H1 (cell line): ENCODE measurements at regions not wholly inside any gene's neighbourhood (a gene's known extent, or its start where the extent isn't known, plus 50 kb on each side); places are given as distances from the start of the nearest gene placed in this dataset.

ENCODE experiments used
- CTCF ChIA-PET: fragments of 300-600 bp; sonication (Branson Sonifier 250); formaldehyde crosslinking; loops from one replicate; lab custom pipeline; 2021; ENCODE audit not compliant: partially characterized antibody; lab: Charles Lee
- POLR2A ChIA-PET: fragments of 300-600 bp; sonication (Branson Sonifier 250); formaldehyde crosslinking; loops from one replicate; lab custom pipeline; 2021; ENCODE audit warnings: inconsistent platforms; ENCODE audit not compliant: partially characterized antibody; lab: Charles Lee
- DNase-seq, 2 experiments: peaks; one replicate each; pipeline versions ENCODE4 v3.0.0 to v3.0.0-alpha.2; 2010 to 2022; ENCODE audit warnings: low spot score in 2 of 2, low read depth in 1 of 2, mixed read lengths in 1 of 2
- FAIRE-seq: peaks from 2 replicates; lab custom pipeline; 2011; peaks lifted over from hg19 to GRCh38; lab: Jason Lieb, UNC
- H2AFZ ChIP-seq: 2 replicates; pipeline ENCODE4 v1.8.1; 2012; ENCODE audit warnings: low read length, inconsistent platforms
- H2AK5ac ChIP-seq: 2 replicates; pipeline ENCODE4 v1.6.1; 2013; ENCODE audit warnings: low read depth, low read length
- H2BK120ac ChIP-seq: replicated peaks from 2 replicates; pipeline ENCODE3; 2013; ENCODE audit warnings: low read depth, low read length, inconsistent platforms
- H2BK12ac ChIP-seq: 2 replicates; pipeline ENCODE4 v1.6.1; 2013; ENCODE audit warnings: low read depth, low read length
- H2BK15ac ChIP-seq: 2 replicates; pipeline ENCODE4 v1.6.1; 2013; ENCODE audit warnings: low read length
- H2BK20ac ChIP-seq: 2 replicates; pipeline ENCODE4 v1.6.1; 2013; ENCODE audit warnings: low read length
- H2BK5ac ChIP-seq: 2 replicates; pipeline ENCODE4 v1.6.1; 2013; ENCODE audit warnings: low read depth, low read length
- H3K14ac ChIP-seq: 2 replicates; pipeline ENCODE4 v1.6.1; 2013; ENCODE audit warnings: inconsistent platforms; ENCODE audit not compliant: insufficient read length
- H3K18ac ChIP-seq: 2 replicates; pipeline ENCODE4 v1.6.1; 2013; ENCODE audit warnings: low read length; ENCODE audit errors: extremely low read depth
- H3K23ac ChIP-seq: 2 replicates; pipeline ENCODE4 v1.6.1; 2013; ENCODE audit warnings: inconsistent platforms; ENCODE audit not compliant: insufficient read length
- H3K23me2 ChIP-seq: 2 replicates; pipeline ENCODE4 v1.6.1; 2013; ENCODE audit warnings: low read depth, low read length
- H3K27ac ChIP-seq: 2 replicates; pipeline ENCODE4 v1.6.1; 2011; ENCODE audit warnings: low read depth, low read length, inconsistent platforms
- H3K27me3 ChIP-seq, 4 experiments: replicated peaks in 1 of 4; 1 replicate in 1 of 4; 2 replicates in 3 of 4; pipeline versions ENCODE4 v1.6.1 to v1.8.1; 2011 to 2013; ENCODE audit warnings: low read length in 3 of 4, mild to moderate bottlenecking in 3 of 4, inconsistent platforms in 2 of 4, mixed read lengths in 2 of 4, moderate library complexity in 1 of 4; ENCODE audit not compliant: control insufficient read depth in 3 of 4, insufficient read depth in 3 of 4; ENCODE audit errors: extremely low read depth in 1 of 4
- H3K36me3 ChIP-seq, 4 experiments: 2 replicates each; pipeline versions ENCODE4 v1.6.1 to v1.8.1; 2011 to 2013; ENCODE audit warnings: mild to moderate bottlenecking in 4 of 4, low read length in 3 of 4, moderate library complexity in 2 of 4, control low read depth in 1 of 4, inconsistent platforms in 1 of 4; ENCODE audit not compliant: insufficient read depth in 4 of 4, control insufficient read depth in 2 of 4
- H3K4ac ChIP-seq: replicated peaks from 2 replicates; pipeline ENCODE3; 2013; ENCODE audit warnings: low read length, low read depth, mixed read lengths, inconsistent platforms; ENCODE audit not compliant: insufficient read length
- H3K4me1 ChIP-seq, 4 experiments: replicated peaks in 1 of 4; 1 replicate in 1 of 4; 2 replicates in 3 of 4; pipeline versions ENCODE4 v1.6.1 to v1.8.1; 2011 to 2013; ENCODE audit warnings: low read length in 3 of 4, inconsistent platforms in 2 of 4, mixed read lengths in 1 of 4; ENCODE audit not compliant: insufficient read depth in 4 of 4, control insufficient read depth in 3 of 4
- H3K4me2 ChIP-seq, 2 experiments: 2 replicates each; pipeline versions ENCODE4 v1.6.1 to v1.8.1; 2011 to 2013; ENCODE audit warnings: low read depth in 2 of 2, low read length in 2 of 2, control low read depth in 1 of 2, inconsistent platforms in 1 of 2, mild to moderate bottlenecking in 1 of 2; ENCODE audit not compliant: insufficient read depth in 1 of 2
- H3K4me3 ChIP-seq, 4 experiments: fragments of 200-600, 300-600 bp in 1 of 4; sonication (generic), shearing (Covaris generic), sonication (Bioruptor Twin) in 1 of 4; 2 replicates each; pipeline versions ENCODE4 v1.5.1 to v1.8.1; 2011 to 2016; ENCODE audit warnings: low read length in 4 of 4, low read depth in 3 of 4, control low read depth in 2 of 4, inconsistent platforms in 2 of 4, mild to moderate bottlenecking in 2 of 4, mixed read lengths in 1 of 4, moderate library complexity in 1 of 4; ENCODE audit not compliant: insufficient read depth in 2 of 4; ENCODE audit errors: extremely low read depth in 1 of 4
- H3K56ac ChIP-seq: replicated peaks from 2 replicates; pipeline ENCODE3; 2013; ENCODE audit warnings: low read depth, mild to moderate bottlenecking, mixed read lengths, low read length, inconsistent platforms; ENCODE audit not compliant: insufficient read length
- H3K79me1 ChIP-seq: 2 replicates; pipeline ENCODE4 v1.6.1; 2013; ENCODE audit warnings: low read depth, low read length, control low read depth
- H3K79me2 ChIP-seq, 2 experiments: 2 replicates each; pipeline versions ENCODE4 v1.6.1 to v1.8.1; 2012 to 2013; ENCODE audit warnings: low read length in 2 of 2, mild to moderate bottlenecking in 2 of 2, inconsistent platforms in 1 of 2; ENCODE audit not compliant: insufficient read depth in 2 of 2, control insufficient read depth in 1 of 2
- H3K9ac ChIP-seq, 4 experiments: replicated peaks in 1 of 4; 1 replicate in 1 of 4; 2 replicates in 3 of 4; pipeline versions ENCODE4 v1.6.1 to v1.8.1; 2011 to 2013; ENCODE audit warnings: low read depth in 3 of 4, low read length in 3 of 4, control low read depth in 2 of 4, mild to moderate bottlenecking in 2 of 4, moderate library complexity in 2 of 4, inconsistent platforms in 1 of 4; ENCODE audit errors: extremely low read depth in 1 of 4
- H3K9me3 ChIP-seq, 2 experiments: 2 replicates each; pipeline versions ENCODE4 v1.6.1 to v1.8.1; 2012 to 2013; ENCODE audit warnings: mild to moderate bottlenecking in 2 of 2, moderate library complexity in 2 of 2, control low read depth in 1 of 2, inconsistent platforms in 1 of 2, low read depth in 1 of 2, low read length in 1 of 2, mixed read lengths in 1 of 2; ENCODE audit not compliant: insufficient read depth in 2 of 2
- H4K20me1 ChIP-seq, 2 experiments: replicated peaks in 1 of 2; 2 replicates each; pipeline versions ENCODE3 to v1.8.1; 2011 to 2013; ENCODE audit warnings: inconsistent platforms in 2 of 2, low read length in 2 of 2, mild to moderate bottlenecking in 1 of 2; ENCODE audit not compliant: insufficient read depth in 2 of 2, control insufficient read depth in 1 of 2
- H4K5ac ChIP-seq: 2 replicates; pipeline ENCODE4 v1.6.1; 2013; ENCODE audit warnings: low read length, low read depth, mixed read lengths, inconsistent platforms; ENCODE audit not compliant: insufficient read length
- H4K8ac ChIP-seq: 2 replicates; pipeline ENCODE4 v1.8.0; 2013; ENCODE audit warnings: mild to moderate bottlenecking, moderate library complexity, low read length, inconsistent platforms; ENCODE audit not compliant: insufficient read depth; ENCODE audit errors: extremely low read depth
- H4K91ac ChIP-seq: replicated peaks from 2 replicates; pipeline ENCODE3; 2013; ENCODE audit warnings: low read length, mixed read lengths, inconsistent platforms; ENCODE audit not compliant: insufficient read length
- GABPA ChIP-seq: IDR thresholded peaks from 2 replicates; pipeline ENCODE4 v1.6.1; 2011; ENCODE audit warnings: mild to moderate bottlenecking, low read length, moderate library complexity, borderline replicate concordance; ENCODE audit not compliant: insufficient read depth
- HDAC2 ChIP-seq, 2 experiments: fragments of 300-600 bp in 1 of 2; sonication (generic) in 1 of 2; IDR thresholded peaks; 2 replicates each; pipeline ENCODE4 v1.6.1; 2011 to 2012; ENCODE audit warnings: low read depth in 2 of 2, low read length in 2 of 2, mild to moderate bottlenecking in 2 of 2, moderate library complexity in 2 of 2, borderline replicate concordance in 1 of 2, inconsistent platforms in 1 of 2
- HDAC6 ChIP-seq: IDR thresholded peaks from one replicate; pipeline ENCODE4 v1.7.1; 2012; ENCODE audit warnings: low read depth, mild to moderate bottlenecking, inconsistent platforms, low read length, moderate library complexity
- NANOG ChIP-seq: IDR thresholded peaks from 2 replicates; pipeline ENCODE4 v1.6.1; 2011; ENCODE audit warnings: low read length, low read depth, mild to moderate bottlenecking, inconsistent platforms; ENCODE audit not compliant: insufficient read depth, poor library complexity, severe bottlenecking
- NRF1 ChIP-seq: IDR thresholded peaks from 2 replicates; pipeline ENCODE4 v1.6.1; 2011; ENCODE audit warnings: mild to moderate bottlenecking, low read depth, low read length, improper control_type of control experiment
- TCF12 ChIP-seq: IDR thresholded peaks from 2 replicates; pipeline ENCODE4 v1.6.1; 2011; ENCODE audit warnings: low read depth, mild to moderate bottlenecking, low read length

- no peak overlapping the region for H2AK5ac ChIP-seq
- POLR2A ChIA-PET: no interaction called here
- H3K4me3 ChIP-seq: no peak overlapping the region
- H2BK15ac ChIP-seq: no peak overlapping the region
- no peak overlapping the region for H3K27ac ChIP-seq
- no peak overlapping the region for H3K14ac ChIP-seq
- DNase-seq: no peak
- H3K36me3 ChIP-seq: no peaks in the 10 kb centered on the region
- H2BK20ac ChIP-seq: no peak overlapping the region
- no peaks in the 10 kb centered on the region for H3K9me3 ChIP-seq
- H3K9ac ChIP-seq: no peak overlapping the region
- no peaks in the 10 kb centered on the region for H3K23me2 ChIP-seq
- no peak overlapping the region for H3K4ac ChIP-seq
- no peak overlapping the region for H3K18ac ChIP-seq
- no peak overlapping the region for H2AFZ ChIP-seq
- no peaks in the 10 kb centered on the region for H4K20me1 ChIP-seq
- no peaks in the 10 kb centered on the region for H3K4me1 ChIP-seq
- no peaks in the 10 kb centered on the region for H3K27me3 ChIP-seq
- H2BK120ac ChIP-seq: no peak overlapping the region
- H4K91ac ChIP-seq: no peak overlapping the region
- no peak overlapping the region for H4K5ac ChIP-seq
- no peak overlapping the region for H3K23ac ChIP-seq
- H3K79me1 ChIP-seq: no peaks in the 10 kb centered on the region
- CTCF ChIA-PET: no interaction called here
- no peak overlapping the region for H3K4me2 ChIP-seq
- H3K56ac ChIP-seq: no peak overlapping the region
- no peak overlapping the region for H4K8ac ChIP-seq
- no peak overlapping the region for H2BK12ac ChIP-seq
- H3K79me2 ChIP-seq: no peaks in the 10 kb centered on the region
- no peak for FAIRE-seq
- H2BK5ac ChIP-seq: no peak overlapping the region
- no peak for TF ChIP-seq NRF1
- no peak for TF ChIP-seq TCF12
- no peak for TF ChIP-seq GABPA
- no peak for TF ChIP-seq HDAC2 (IDR thresholded peaks at IDR 0.05; ENCODE audit: borderline replicate concordance in 1 of 2, low read depth in 2 of 2, low read length in 2 of 2)
- TF ChIP-seq NANOG: no peak
- TF ChIP-seq HDAC6: no peak
These were observed 1092.2 kb downstream of the KCNT2 start for GRCh38 chr1:195516036-195516435.
